Endothelial cell (in vitro differentiated cells): ENCODE measurements at regions not wholly inside any gene's neighbourhood (a gene's known extent, or its start where the extent isn't known, plus 50 kb on each side); places are given as distances from the start of the nearest gene placed in this dataset.

Experiments
- DNase-seq: peaks from one replicate; pipeline ENCODE4 v3.0.0; 2021; ENCODE audit warnings: low spot score
- H3K27ac Mint-ChIP-seq: one replicate; pipeline ENCODE4 v1.8.0; 2021; ENCODE audit warnings: mixed read lengths, inconsistent platforms; ENCODE audit not compliant: unreplicated experiment
- H3K27me3 Mint-ChIP-seq: one replicate; pipeline ENCODE4 v1.8.0; 2021; ENCODE audit warnings: mild to moderate bottlenecking, moderate library complexity, mixed read lengths, inconsistent platforms; ENCODE audit not compliant: unreplicated experiment
- H3K36me3 Mint-ChIP-seq: one replicate; pipeline ENCODE4 v1.8.0; 2021; ENCODE audit warnings: mild to moderate bottlenecking, low read depth, mixed read lengths, inconsistent platforms; ENCODE audit not compliant: unreplicated experiment
- H3K4me1 Mint-ChIP-seq: one replicate; pipeline ENCODE4 v1.8.0; 2021; ENCODE audit warnings: mild to moderate bottlenecking, mixed read lengths, inconsistent platforms; ENCODE audit not compliant: unreplicated experiment
- H3K4me3 Mint-ChIP-seq: one replicate; pipeline ENCODE4 v1.8.0; 2021; ENCODE audit warnings: mild to moderate bottlenecking, mixed read lengths, inconsistent platforms; ENCODE audit not compliant: unreplicated experiment
- H3K9me3 Mint-ChIP-seq: one replicate; pipeline ENCODE4 v1.8.0; 2021; ENCODE audit warnings: mixed read lengths, inconsistent platforms; ENCODE audit not compliant: unreplicated experiment
- TF ChIP-seq, protein P1 (sequence below): fragments of 200-600 bp; sonication (generic); IDR thresholded peaks from one replicate; pipeline ENCODE4 v1.5.0; 2021; ENCODE audit warnings: antibody characterized with exemption; ENCODE audit not compliant: unreplicated experiment

DNA sequence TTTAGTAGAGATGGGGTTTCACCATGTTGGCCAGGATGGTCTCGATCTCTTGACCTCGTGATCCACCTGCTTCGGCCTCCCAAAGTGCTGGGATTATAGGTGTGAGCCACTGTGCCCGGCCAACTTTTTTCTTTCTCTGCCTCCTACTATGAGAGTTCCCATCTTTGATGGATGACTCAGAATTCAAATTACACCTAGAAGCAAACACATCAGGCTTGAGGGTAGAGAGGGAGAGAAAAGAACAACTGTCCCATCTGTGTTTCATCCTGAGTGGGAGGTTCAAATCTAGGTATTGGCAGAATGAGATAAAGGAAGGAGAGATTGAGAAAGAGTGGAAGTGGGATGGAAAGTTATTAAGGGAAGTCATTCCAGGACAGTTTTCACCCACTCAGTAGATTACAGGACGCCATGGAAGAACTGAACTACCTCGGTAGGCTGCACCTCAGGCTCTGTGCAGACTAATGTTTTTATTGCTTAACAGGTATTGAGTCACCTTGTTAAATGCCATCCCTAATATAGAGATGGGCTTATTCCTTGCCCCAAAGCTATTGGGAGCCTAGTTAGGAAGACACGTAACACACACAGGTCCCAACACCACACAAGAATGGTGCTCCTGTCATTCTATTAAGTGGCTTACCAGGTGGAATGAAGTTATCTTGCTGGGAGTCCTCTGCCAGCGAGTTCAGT lies 275.7 kb downstream of the SOX4 start:
- no peaks in the 10 kb centered on the region for H3K9me3 Mint-ChIP-seq
- H3K4me1 Mint-ChIP-seq = peaks cover 8% of the 10 kb centered on the region
- no peak overlapping the region for H3K27ac Mint-ChIP-seq
- DNase-seq = no peak
- H3K27me3 Mint-ChIP-seq = no peaks in the 10 kb centered on the region
- TF ChIP-seq, protein P1, sequence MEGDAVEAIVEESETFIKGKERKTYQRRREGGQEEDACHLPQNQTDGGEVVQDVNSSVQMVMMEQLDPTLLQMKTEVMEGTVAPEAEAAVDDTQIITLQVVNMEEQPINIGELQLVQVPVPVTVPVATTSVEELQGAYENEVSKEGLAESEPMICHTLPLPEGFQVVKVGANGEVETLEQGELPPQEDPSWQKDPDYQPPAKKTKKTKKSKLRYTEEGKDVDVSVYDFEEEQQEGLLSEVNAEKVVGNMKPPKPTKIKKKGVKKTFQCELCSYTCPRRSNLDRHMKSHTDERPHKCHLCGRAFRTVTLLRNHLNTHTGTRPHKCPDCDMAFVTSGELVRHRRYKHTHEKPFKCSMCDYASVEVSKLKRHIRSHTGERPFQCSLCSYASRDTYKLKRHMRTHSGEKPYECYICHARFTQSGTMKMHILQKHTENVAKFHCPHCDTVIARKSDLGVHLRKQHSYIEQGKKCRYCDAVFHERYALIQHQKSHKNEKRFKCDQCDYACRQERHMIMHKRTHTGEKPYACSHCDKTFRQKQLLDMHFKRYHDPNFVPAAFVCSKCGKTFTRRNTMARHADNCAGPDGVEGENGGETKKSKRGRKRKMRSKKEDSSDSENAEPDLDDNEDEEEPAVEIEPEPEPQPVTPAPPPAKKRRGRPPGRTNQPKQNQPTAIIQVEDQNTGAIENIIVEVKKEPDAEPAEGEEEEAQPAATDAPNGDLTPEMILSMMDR = no peak
- peaks cover 17% of the 10 kb centered on the region for H3K36me3 Mint-ChIP-seq
- no peak overlapping the region for H3K4me3 Mint-ChIP-seq

DNA sequence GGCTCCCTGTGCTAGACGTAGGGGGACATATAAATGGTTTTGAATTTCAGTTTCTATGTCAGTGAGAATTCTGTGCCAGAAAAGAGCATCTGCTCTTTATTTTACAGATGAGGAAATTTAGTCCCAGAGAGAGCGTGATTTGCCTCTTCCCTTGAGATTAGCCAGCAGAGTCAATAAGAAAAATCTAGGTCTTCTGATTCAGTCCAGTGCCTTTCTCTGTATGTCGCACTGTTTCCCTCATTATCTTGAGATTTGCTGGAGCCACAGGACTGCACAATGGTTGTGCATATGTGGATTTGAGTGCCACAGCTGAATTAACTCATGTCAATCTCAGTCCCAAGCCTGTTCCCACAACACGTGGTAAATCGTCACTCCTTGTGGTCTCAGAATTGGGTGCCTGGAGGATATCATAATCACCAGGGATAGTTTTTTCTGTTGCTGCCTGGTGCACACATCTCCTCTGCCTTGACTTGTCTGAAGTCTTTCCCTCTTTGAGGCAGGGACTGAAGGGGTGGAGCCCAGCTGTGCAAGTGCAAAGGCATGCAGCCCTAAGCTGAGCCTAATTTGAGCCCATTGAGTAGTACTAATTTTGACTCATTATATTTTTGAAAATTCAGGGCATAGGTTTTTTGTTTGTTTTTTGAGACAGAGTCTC lies 276.7 kb downstream of the SOX4 start:
- TF ChIP-seq, protein P1 = no peak
- no peak overlapping the region for H3K4me3 Mint-ChIP-seq
- H3K27ac Mint-ChIP-seq = no peak overlapping the region
- no peaks in the 10 kb centered on the region for H3K9me3 Mint-ChIP-seq
- no peak for DNase-seq
- H3K27me3 Mint-ChIP-seq = peaks cover under 1% of the 10 kb centered on the region
- H3K36me3 Mint-ChIP-seq = peaks cover 22% of the 10 kb centered on the region
- peaks cover 11% of the 10 kb centered on the region for H3K4me1 Mint-ChIP-seq

DNA sequence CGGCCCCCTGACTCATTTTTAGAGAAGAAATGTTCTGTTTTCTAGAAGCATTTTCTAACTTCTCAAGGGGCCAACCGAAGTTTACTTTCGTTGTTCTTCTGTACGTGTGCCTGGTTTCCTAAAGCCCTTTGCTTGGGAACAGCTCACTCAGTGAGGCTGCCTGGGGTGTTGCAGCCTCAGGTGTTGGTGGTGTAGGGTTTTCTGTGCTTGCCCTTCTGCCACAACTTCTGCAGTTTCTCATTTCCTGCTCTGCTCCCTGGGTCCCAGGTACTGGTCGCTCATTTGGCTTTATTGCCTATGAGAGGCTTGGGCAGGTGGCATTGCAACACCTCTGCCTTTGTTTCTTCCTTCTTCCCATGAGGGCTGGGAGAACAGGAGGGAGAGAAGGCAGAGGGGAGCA lies 278.3 kb downstream of the SOX4 start:
- no peak overlapping the region for H3K27ac Mint-ChIP-seq
- no peaks in the 10 kb centered on the region for H3K9me3 Mint-ChIP-seq
- no peak for DNase-seq
- H3K27me3 Mint-ChIP-seq = peaks cover 3% of the 10 kb centered on the region
- TF ChIP-seq, protein P1 = no peak
- peaks cover 18% of the 10 kb centered on the region for H3K36me3 Mint-ChIP-seq
- peaks cover 11% of the 10 kb centered on the region for H3K4me1 Mint-ChIP-seq
- H3K4me3 Mint-ChIP-seq = no peak overlapping the region

DNA sequence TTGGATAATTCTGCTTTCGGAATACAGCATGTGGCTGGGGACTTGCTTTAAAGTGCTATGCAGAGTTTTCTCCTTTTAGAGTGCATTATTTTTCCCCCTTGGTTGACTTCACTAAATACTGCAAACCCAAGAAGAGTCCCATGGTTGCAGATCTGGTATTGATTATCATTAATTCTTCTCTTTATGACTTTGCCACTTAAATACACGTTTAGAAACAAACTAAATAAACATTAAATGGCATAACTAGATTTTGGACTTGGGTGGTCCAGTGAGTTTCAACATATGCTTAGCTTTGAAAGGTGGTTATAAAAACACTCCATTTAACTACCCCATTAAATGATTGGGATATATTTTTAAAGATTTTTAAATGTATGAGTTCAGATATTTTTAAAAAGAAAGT lies 279.2 kb downstream of the SOX4 start:
- TF ChIP-seq, protein P1 = no peak
- no peak overlapping the region for H3K27ac Mint-ChIP-seq
- H3K4me1 Mint-ChIP-seq = peaks cover 11% of the 10 kb centered on the region
- DNase-seq = no peak
- peaks cover 3% of the 10 kb centered on the region for H3K27me3 Mint-ChIP-seq
- H3K9me3 Mint-ChIP-seq = no peaks in the 10 kb centered on the region
- peaks cover 23% of the 10 kb centered on the region for H3K36me3 Mint-ChIP-seq
- no peak overlapping the region for H3K4me3 Mint-ChIP-seq

DNA sequence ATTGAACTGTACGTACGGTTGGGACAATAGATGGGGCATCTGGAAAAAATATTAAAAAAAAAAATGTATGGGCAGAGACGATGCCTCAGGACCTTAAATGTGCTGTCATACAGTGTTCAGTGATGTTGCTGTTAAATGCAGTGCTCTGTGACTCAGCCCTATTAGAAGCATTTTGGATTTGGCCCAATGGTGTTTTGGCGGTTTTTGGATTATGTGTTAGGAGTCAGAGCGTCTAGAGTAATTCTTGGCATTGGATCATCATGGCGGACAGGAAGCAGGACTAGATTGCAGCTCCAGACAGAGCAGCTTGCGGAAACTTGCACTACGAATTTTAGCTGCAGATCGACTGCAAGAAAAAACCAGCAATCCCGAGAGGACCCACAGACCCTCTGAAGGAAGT lies 280.0 kb downstream of the SOX4 start:
- DNase-seq = no peak
- no peaks in the 10 kb centered on the region for H3K9me3 Mint-ChIP-seq
- H3K36me3 Mint-ChIP-seq = peaks cover 25% of the 10 kb centered on the region
- peaks cover 8% of the 10 kb centered on the region for H3K4me1 Mint-ChIP-seq
- no peak overlapping the region for H3K27ac Mint-ChIP-seq
- peaks cover 3% of the 10 kb centered on the region for H3K27me3 Mint-ChIP-seq
- peak overlapping the region; percentile 13 for H3K4me3 Mint-ChIP-seq
- TF ChIP-seq, protein P1 = no peak
